DOHH2 (cell line): ENCODE measurements at regions not wholly inside any gene's neighbourhood (a gene's known extent, or its start where the extent isn't known, plus 50 kb on each side); places are given as distances from the start of the nearest gene placed in this dataset.

ENCODE experiments used
- H3F3A ChIP-seq: fragments of 200-600 bp; sonication (generic), shearing (Covaris generic); 2 replicates; pipeline ENCODE4 v1.6.0; 2016; ENCODE audit warnings: antibody characterized with exemption, mild to moderate bottlenecking; ENCODE audit not compliant: control insufficient read depth, insufficient read depth
- H3K27ac ChIP-seq: fragments of 200-600 bp; sonication (generic); 2 replicates; pipeline ENCODE4 v1.5.1; 2014; ENCODE audit warnings: low read depth, mild to moderate bottlenecking, low read length, moderate library complexity
- H3K27me3 ChIP-seq: fragments of 200-600 bp; sonication (generic); 2 replicates; pipeline ENCODE4 v1.6.1; 2014; ENCODE audit warnings: mild to moderate bottlenecking, low read length, mixed read lengths; ENCODE audit not compliant: control insufficient read depth
- H3K36me3 ChIP-seq: fragments of 200-600 bp; sonication (generic); 2 replicates; pipeline ENCODE4 v1.6.1; 2014; ENCODE audit warnings: mild to moderate bottlenecking, low read length, moderate library complexity, mixed read lengths; ENCODE audit not compliant: control insufficient read depth
- H3K4me1 ChIP-seq: fragments of 200-600 bp; sonication (generic); 2 replicates; pipeline ENCODE4 v1.6.1; 2014; ENCODE audit warnings: mild to moderate bottlenecking, low read length, mixed read lengths; ENCODE audit not compliant: control insufficient read depth
- H3K4me2 ChIP-seq: fragments of 200-600 bp; sonication (generic); 2 replicates; pipeline ENCODE4 v1.6.0; 2014; ENCODE audit warnings: mild to moderate bottlenecking, low read length, moderate library complexity
- H3K4me3 ChIP-seq: fragments of 200-600 bp; sonication (generic); 2 replicates; pipeline ENCODE4 v1.5.1; 2014; ENCODE audit warnings: mild to moderate bottlenecking, low read length, mixed read lengths
- H3K79me2 ChIP-seq: fragments of 200-600 bp; sonication (generic); 2 replicates; pipeline ENCODE4 v1.6.1; 2014; ENCODE audit warnings: mild to moderate bottlenecking, low read length, mixed read lengths; ENCODE audit not compliant: control insufficient read depth
- H3K9me2 ChIP-seq: fragments of 200-600 bp; sonication (generic); replicated peaks from 2 replicates; pipeline ENCODE4 v1.6.1; 2014; ENCODE audit warnings: mild to moderate bottlenecking, low read length, mixed read lengths; ENCODE audit not compliant: control insufficient read depth
- H3K9me3 ChIP-seq: fragments of 200-600 bp; sonication (generic); 2 replicates; pipeline ENCODE4 v1.6.1; 2014; ENCODE audit warnings: antibody characterized with exemption, low read length, mixed read lengths; ENCODE audit not compliant: control insufficient read depth, insufficient read depth
- H4K20me1 ChIP-seq: fragments of 200-600 bp; sonication (generic); 2 replicates; pipeline ENCODE4 v1.6.0; 2014; ENCODE audit warnings: low read depth, mild to moderate bottlenecking, antibody characterized with exemption, low read length, moderate library complexity; ENCODE audit not compliant: control insufficient read depth, insufficient read depth
- EZH2phosphoT487 ChIP-seq: fragments of 200-600 bp; sonication (generic); IDR thresholded peaks from 2 replicates; pipeline ENCODE4 v1.6.1; 2017; ENCODE audit warnings: borderline replicate concordance, mild to moderate bottlenecking, antibody characterized with exemption, low read length, moderate library complexity, mixed read lengths
- TF ChIP-seq, protein P1 (sequence below): fragments of 200-600 bp; sonication (generic); IDR thresholded peaks from one replicate; pipeline ENCODE4 v1.5.1; 2014; ENCODE audit warnings: antibody characterized with exemption, mild to moderate bottlenecking, low read depth, low read length; ENCODE audit not compliant: poor library complexity, severe bottlenecking

DNA sequence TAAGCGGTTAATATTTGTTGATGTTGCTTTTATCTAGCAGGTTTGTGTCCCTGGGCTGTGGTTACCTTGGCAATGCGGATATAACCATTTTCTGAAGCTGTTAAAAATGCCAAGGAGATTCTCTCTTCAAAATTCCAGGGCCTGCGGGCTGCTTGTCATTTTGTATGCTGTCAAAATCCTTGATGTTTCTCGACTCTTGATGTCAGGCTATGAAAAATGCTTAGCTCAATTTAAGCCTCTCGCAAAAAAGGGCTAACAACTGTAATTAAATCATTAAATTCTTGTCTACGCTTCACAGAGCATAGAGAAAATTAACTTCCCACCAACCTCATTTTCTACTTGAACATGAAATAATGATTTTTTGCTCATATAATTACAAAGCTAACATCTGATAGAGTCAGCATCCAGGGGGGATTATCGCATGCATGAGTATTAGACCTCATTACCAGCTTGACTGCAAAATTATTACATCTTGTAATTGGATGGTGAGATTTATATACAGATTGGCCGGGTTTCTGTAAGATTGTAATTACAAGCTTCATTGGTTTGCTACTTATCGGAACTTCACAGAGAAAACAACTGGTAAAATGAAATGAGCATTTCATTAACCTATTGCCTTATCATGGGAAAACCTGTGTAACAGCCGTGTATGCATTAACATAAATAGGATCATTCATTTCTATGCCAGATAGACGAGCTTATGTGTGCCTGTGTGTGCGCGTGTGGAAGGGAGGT is 83.1 kb upstream of the IRX1 start:
- Histone ChIP-seq H3F3A (no peaks in the 10 kb centered on the region), H4K20me1 (no peaks in the 10 kb centered on the region), H3K4me1 (no peaks in the 10 kb centered on the region), H3K9me2 (no peaks in the 10 kb centered on the region), H3K36me3 (no peaks in the 10 kb centered on the region), H3K27me3 (no peaks in the 10 kb centered on the region), H3K9me3 (peaks cover 9% of the 10 kb centered on the region; the same call in 1 of the 2 replicates), H3K4me2 (no peak overlapping the region), H3K27ac (no peak overlapping the region), H3K79me2 (no peaks in the 10 kb centered on the region), H3K4me3 (no peak overlapping the region)
- no peak for TF ChIP-seq EZH2phosphoT487

DNA sequence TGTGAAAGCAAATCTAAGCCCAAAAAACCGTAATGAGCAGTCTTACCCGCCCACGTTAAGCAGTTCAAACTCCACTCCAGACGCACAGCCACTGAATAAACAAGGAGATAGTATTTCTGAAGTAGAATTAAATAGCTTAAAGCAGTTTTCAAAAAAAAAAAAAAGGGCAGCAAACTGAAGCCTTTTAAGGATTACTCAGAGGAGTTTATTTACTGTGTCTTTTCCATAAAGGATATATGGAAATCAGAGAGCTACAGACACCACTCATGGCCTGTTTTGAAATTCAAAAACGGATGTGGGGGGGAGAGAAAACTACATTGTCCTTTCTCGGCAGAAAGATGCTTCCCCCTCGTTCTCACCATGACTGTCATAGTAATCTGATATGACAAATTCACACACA is 83.7 kb upstream of the IRX1 start:
- Histone ChIP-seq H3K4me1 (no peaks in the 10 kb centered on the region), H3K79me2 (no peaks in the 10 kb centered on the region), H3K9me2 (no peaks in the 10 kb centered on the region), H3K4me2 (no peak overlapping the region), H4K20me1 (no peaks in the 10 kb centered on the region), H3K36me3 (no peaks in the 10 kb centered on the region), H3K4me3 (no peak overlapping the region), H3F3A (no peaks in the 10 kb centered on the region), H3K27me3 (no peaks in the 10 kb centered on the region), H3K9me3 (peaks cover 9% of the 10 kb centered on the region; the same call in 1 of the 2 replicates), H3K27ac (no peak overlapping the region)
- TF ChIP-seq, protein P1, sequence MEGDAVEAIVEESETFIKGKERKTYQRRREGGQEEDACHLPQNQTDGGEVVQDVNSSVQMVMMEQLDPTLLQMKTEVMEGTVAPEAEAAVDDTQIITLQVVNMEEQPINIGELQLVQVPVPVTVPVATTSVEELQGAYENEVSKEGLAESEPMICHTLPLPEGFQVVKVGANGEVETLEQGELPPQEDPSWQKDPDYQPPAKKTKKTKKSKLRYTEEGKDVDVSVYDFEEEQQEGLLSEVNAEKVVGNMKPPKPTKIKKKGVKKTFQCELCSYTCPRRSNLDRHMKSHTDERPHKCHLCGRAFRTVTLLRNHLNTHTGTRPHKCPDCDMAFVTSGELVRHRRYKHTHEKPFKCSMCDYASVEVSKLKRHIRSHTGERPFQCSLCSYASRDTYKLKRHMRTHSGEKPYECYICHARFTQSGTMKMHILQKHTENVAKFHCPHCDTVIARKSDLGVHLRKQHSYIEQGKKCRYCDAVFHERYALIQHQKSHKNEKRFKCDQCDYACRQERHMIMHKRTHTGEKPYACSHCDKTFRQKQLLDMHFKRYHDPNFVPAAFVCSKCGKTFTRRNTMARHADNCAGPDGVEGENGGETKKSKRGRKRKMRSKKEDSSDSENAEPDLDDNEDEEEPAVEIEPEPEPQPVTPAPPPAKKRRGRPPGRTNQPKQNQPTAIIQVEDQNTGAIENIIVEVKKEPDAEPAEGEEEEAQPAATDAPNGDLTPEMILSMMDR: no peak
- TF ChIP-seq EZH2phosphoT487: no peak

DNA sequence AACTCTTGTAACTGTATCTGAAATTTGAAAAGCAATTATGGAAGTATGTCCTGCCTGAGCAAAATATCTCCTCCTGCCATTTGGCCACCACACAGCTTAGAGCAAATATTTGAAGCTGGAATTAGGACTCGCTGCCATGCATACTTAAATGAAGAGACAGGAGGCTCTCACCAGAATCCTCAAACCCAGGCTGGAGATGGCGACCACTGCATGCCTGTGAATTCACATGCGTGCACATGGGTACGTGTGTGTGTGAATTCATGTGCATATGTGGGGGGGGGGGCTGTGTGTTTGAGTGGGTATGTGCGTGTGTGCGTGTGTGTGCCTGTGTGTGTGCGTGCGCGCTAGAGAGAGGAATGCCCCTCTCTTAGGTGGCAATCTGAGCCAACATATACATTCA is 84.1 kb upstream of the IRX1 start:
- no peaks in the 10 kb centered on the region for H3K79me2 ChIP-seq
- H4K20me1 ChIP-seq: no peaks in the 10 kb centered on the region
- no peak overlapping the region for H3K4me3 ChIP-seq
- no peaks in the 10 kb centered on the region for H3K27me3 ChIP-seq
- no peaks in the 10 kb centered on the region for H3K36me3 ChIP-seq
- H3F3A ChIP-seq: no peaks in the 10 kb centered on the region
- H3K9me3 ChIP-seq: peaks cover 9% of the 10 kb centered on the region; the same call in 1 of the 2 replicates
- H3K4me2 ChIP-seq: no peak overlapping the region
- TF ChIP-seq, protein P1: no peak
- TF ChIP-seq EZH2phosphoT487: no peak
- no peaks in the 10 kb centered on the region for H3K9me2 ChIP-seq
- H3K4me1 ChIP-seq: no peaks in the 10 kb centered on the region
- no peak overlapping the region for H3K27ac ChIP-seq

DNA sequence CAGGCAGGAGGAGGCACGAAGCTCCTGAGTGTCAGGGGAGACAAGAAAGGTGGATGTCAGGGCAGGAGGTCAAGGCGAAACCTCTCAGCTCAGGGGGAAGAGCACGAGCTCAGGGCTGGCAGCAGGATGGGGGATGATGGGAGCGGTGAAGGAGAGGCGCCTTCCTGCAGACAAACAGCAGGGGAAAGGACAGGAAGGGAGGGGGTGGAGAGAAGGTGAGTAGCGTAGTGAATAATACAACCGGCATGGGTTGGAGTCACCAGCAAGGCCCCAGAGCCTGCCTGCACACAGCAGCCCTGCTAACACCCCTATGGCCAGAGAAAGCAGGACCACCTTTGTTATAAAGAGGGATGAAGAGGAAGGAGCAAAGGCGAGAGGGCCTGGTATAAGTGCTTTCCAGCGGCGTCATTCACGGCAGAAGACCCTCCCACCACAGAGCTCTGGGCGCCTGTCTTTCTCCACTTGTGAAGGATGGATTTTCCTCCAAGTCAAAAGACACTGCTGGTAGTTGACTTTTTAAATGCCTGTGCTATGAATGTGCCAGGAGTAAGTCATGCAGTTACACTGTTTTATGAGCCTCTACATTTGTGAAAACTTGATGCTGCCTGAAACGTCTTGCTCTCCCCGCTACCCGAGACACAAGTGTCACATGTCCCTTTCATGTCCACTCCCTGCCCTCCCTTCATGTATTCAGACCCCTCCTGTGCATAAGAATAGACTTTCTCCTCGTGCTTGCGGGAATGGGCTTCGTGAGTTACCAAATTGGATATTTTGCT is 84.8 kb upstream of the IRX1 start:
- no peaks in the 10 kb centered on the region for H4K20me1 ChIP-seq
- no peaks in the 10 kb centered on the region for H3K9me2 ChIP-seq
- peaks cover 9% of the 10 kb centered on the region; the same call in 1 of the 2 replicates for H3K9me3 ChIP-seq
- H3K27ac ChIP-seq: no peak overlapping the region
- TF ChIP-seq EZH2phosphoT487: no peak
- TF ChIP-seq, protein P1: no peak
- no peaks in the 10 kb centered on the region for H3K36me3 ChIP-seq
- H3K4me2 ChIP-seq: no peak overlapping the region
- H3K27me3 ChIP-seq: no peaks in the 10 kb centered on the region
- no peaks in the 10 kb centered on the region for H3K4me1 ChIP-seq
- H3K79me2 ChIP-seq: no peaks in the 10 kb centered on the region
- H3F3A ChIP-seq: no peaks in the 10 kb centered on the region
- H3K4me3 ChIP-seq: no peak overlapping the region
